Keratinocyte (primary cell): ENCODE measurements at regions not wholly inside any gene's neighbourhood (a gene's known extent, or its start where the extent isn't known, plus 50 kb on each side); places are given as distances from the start of the nearest gene placed in this dataset.

Source experiments
- DNase-seq: peaks from one replicate; pipeline ENCODE4 v3.0.0-alpha.2; 2011; ENCODE audit warnings: low read depth, missing footprints, low spot score
- FAIRE-seq: peaks from 2 replicates; lab custom pipeline; 2011; peaks lifted over from hg19 to GRCh38; lab: Jason Lieb, UNC
- H2AFZ ChIP-seq: 2 replicates; pipeline ENCODE4 v1.6.0; 2012; ENCODE audit warnings: low read length, control low read depth, inconsistent platforms; ENCODE audit not compliant: control insufficient read depth
- H3K27ac ChIP-seq: 2 replicates; pipeline ENCODE4 v1.5.1; 2011; ENCODE audit warnings: low read length; ENCODE audit not compliant: control insufficient read depth, insufficient read depth
- H3K27me3 ChIP-seq: 3 replicates; pipeline ENCODE4 v1.6.0; 2011; ENCODE audit warnings: low read length; ENCODE audit not compliant: control insufficient read depth, insufficient read depth; ENCODE audit errors: extremely low read depth
- H3K36me3 ChIP-seq, 2 experiments: 2 replicates in 1 of 2; 3 replicates in 1 of 2; pipeline ENCODE4 v1.5.1; 2011; ENCODE audit warnings: low read length in 2 of 2, mild to moderate bottlenecking in 1 of 2; ENCODE audit not compliant: control insufficient read depth in 2 of 2, insufficient read depth in 2 of 2; ENCODE audit errors: extremely low read depth in 1 of 2
- H3K4me1 ChIP-seq: 3 replicates; pipeline ENCODE4 v1.5.1; 2011; ENCODE audit warnings: low read length; ENCODE audit not compliant: control insufficient read depth, insufficient read depth; ENCODE audit errors: extremely low read depth
- H3K4me2 ChIP-seq: 3 replicates; pipeline ENCODE4 v1.6.0; 2011; ENCODE audit warnings: low read depth, low read length; ENCODE audit not compliant: control insufficient read depth, insufficient read depth; ENCODE audit errors: extremely low read depth
- H3K4me3 ChIP-seq, 3 experiments: fragments of 200-600 bp in 1 of 3; sonication (generic) in 1 of 3; 2 replicates in 2 of 3; 3 replicates in 1 of 3; pipeline ENCODE4 v1.5.1; 2011 to 2016; ENCODE audit warnings: low read length in 3 of 3, mild to moderate bottlenecking in 3 of 3, control low read depth in 2 of 3, inconsistent platforms in 1 of 3, low read depth in 1 of 3, mixed read lengths in 1 of 3, mixed run types in 1 of 3, moderate library complexity in 1 of 3; ENCODE audit not compliant: control insufficient read depth in 2 of 3, insufficient read depth in 2 of 3; ENCODE audit errors: extremely low read depth in 1 of 3
- H3K79me2 ChIP-seq: 2 replicates; pipeline ENCODE4 v1.6.0; 2012; ENCODE audit warnings: low read length; ENCODE audit not compliant: control insufficient read depth, insufficient read depth
- H3K9ac ChIP-seq: 3 replicates; pipeline ENCODE4 v1.6.0; 2011; ENCODE audit warnings: low read length; ENCODE audit not compliant: control insufficient read depth, insufficient read depth; ENCODE audit errors: extremely low read depth
- H3K9me1 ChIP-seq: 3 replicates; pipeline ENCODE4 v1.6.0; 2011; ENCODE audit warnings: low read length; ENCODE audit not compliant: control insufficient read depth, insufficient read depth; ENCODE audit errors: extremely low read depth
- H3K9me3 ChIP-seq: 2 replicates; pipeline ENCODE4 v1.5.1; 2012; ENCODE audit warnings: low read depth, low read length; ENCODE audit not compliant: control insufficient read depth
- H4K20me1 ChIP-seq: 3 replicates; pipeline ENCODE4 v1.6.0; 2011; ENCODE audit warnings: low read length; ENCODE audit not compliant: control insufficient read depth, insufficient read depth; ENCODE audit errors: extremely low read depth
- EZH2 ChIP-seq: IDR thresholded peaks from one replicate; pipeline ENCODE4 v1.6.1; 2012; ENCODE audit warnings: inconsistent platforms, mild to moderate bottlenecking, low read length, moderate library complexity
- dilution Hi-C: fragments of 300-500 bp; cut with MboI; formaldehyde crosslinking; loops from one replicate; pipeline ENCODE4 v1.7.0; 2020; ENCODE audit warnings: low sequenced_read_pairs; ENCODE audit not compliant: extremely low pct_ligation_motif_present
- TF ChIP-seq, protein P1 (sequence below), 3 experiments: IDR thresholded peaks in 1 of 3; conservative IDR thresholded peaks in 1 of 3; optimal IDR thresholded peaks in 1 of 3; 2 replicates in 2 of 3; 3 replicates in 1 of 3; pipeline versions ENCODE3 to v1.5.1; 2011; ENCODE audit warnings: low read length in 3 of 3, mild to moderate bottlenecking in 3 of 3, moderate library complexity in 2 of 3, control low read depth in 1 of 3, inconsistent platforms in 1 of 3; ENCODE audit not compliant: insufficient read depth in 2 of 3; ENCODE audit errors: extremely low read depth in 1 of 3

DNA sequence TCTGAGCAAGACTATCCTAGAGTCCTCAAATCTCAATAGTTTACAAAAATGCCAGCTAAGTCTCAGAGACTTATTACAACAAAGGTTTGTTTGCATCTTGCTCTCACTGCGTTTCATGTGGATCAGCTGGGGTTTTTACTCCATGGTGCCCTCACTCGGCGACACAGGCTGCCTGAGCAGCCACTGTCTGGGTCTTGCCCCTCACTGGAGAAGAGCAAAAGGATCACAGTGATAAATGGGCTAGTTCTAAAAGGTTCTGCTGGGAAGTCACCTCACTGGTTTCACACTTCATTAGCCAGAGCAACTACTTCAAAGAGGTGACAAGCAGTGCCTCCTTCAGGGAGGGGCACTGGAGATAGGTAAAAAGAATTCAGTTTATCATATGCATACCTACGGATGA is 392.0 kb downstream of the RPL10L start:
- Histone ChIP-seq H3K9me1 (no peaks in the 10 kb centered on the region), H3K36me3 (no peaks in the 10 kb centered on the region), H3K4me2 (no peak overlapping the region), H3K9me3 (no peaks in the 10 kb centered on the region), H3K4me1 (no peaks in the 10 kb centered on the region), H3K9ac (no peak overlapping the region), H3K4me3 (no peak overlapping the region), H3K79me2 (no peaks in the 10 kb centered on the region), H2AFZ (no peak overlapping the region), H3K27me3 (no peaks in the 10 kb centered on the region), H4K20me1 (no peaks in the 10 kb centered on the region), H3K27ac (no peak overlapping the region)
- TF ChIP-seq, protein P1, sequence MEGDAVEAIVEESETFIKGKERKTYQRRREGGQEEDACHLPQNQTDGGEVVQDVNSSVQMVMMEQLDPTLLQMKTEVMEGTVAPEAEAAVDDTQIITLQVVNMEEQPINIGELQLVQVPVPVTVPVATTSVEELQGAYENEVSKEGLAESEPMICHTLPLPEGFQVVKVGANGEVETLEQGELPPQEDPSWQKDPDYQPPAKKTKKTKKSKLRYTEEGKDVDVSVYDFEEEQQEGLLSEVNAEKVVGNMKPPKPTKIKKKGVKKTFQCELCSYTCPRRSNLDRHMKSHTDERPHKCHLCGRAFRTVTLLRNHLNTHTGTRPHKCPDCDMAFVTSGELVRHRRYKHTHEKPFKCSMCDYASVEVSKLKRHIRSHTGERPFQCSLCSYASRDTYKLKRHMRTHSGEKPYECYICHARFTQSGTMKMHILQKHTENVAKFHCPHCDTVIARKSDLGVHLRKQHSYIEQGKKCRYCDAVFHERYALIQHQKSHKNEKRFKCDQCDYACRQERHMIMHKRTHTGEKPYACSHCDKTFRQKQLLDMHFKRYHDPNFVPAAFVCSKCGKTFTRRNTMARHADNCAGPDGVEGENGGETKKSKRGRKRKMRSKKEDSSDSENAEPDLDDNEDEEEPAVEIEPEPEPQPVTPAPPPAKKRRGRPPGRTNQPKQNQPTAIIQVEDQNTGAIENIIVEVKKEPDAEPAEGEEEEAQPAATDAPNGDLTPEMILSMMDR (optimal IDR thresholded peaks at IDR 0.05 in 1 of 3, IDR thresholded peaks at IDR 0.05 in 1 of 3, conservative IDR thresholded peaks at IDR 0.05 in 1 of 3; ENCODE audit: extremely low read depth in 1 of 3, insufficient read depth in 2 of 3, low read length in 3 of 3): no peak
- no peak for TF ChIP-seq EZH2
- FAIRE-seq (no peak), DNase-seq (no peak)
- dilution Hi-C loops: no loop called here

DNA sequence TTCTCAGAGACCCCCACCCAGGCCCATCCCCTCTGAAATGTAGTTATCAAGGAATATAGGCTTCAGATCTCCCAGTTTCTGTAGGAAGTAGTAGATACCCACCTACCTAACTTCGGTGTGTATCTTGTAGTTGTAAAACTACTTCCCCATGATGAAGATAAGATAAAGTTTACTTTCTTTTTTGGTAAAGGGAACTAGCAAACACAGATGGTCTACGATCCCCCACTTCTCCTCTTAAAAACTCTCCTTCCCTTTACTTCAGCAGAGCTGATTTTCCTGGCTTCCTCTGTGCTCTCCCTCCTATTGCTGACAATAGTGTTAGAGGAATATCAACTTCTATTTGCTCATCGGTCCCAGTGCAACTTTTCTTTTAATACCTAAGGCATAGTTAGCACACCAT is 395.2 kb downstream of the RPL10L start:
- no peaks in the 10 kb centered on the region for H3K79me2 ChIP-seq
- H3K4me1 ChIP-seq: no peaks in the 10 kb centered on the region
- H4K20me1 ChIP-seq: no peaks in the 10 kb centered on the region
- no peak overlapping the region for H2AFZ ChIP-seq
- H3K27me3 ChIP-seq: no peaks in the 10 kb centered on the region
- FAIRE-seq (no peak), DNase-seq (no peak)
- no peak overlapping the region for H3K4me2 ChIP-seq
- H3K9me3 ChIP-seq: no peaks in the 10 kb centered on the region
- dilution Hi-C loops: no loop called here
- H3K9me1 ChIP-seq: no peaks in the 10 kb centered on the region
- no peak overlapping the region for H3K4me3 ChIP-seq
- no peak overlapping the region for H3K9ac ChIP-seq
- no peaks in the 10 kb centered on the region for H3K36me3 ChIP-seq
- no peak for TF ChIP-seq EZH2
- TF ChIP-seq, protein P1 (optimal IDR thresholded peaks at IDR 0.05 in 1 of 3, IDR thresholded peaks at IDR 0.05 in 1 of 3, conservative IDR thresholded peaks at IDR 0.05 in 1 of 3; ENCODE audit: extremely low read depth in 1 of 3, insufficient read depth in 2 of 3, low read length in 3 of 3): no peak
- H3K27ac ChIP-seq: no peak overlapping the region
